Fibroblast of skin of left quadriceps (primary cell): ENCODE measurements at regions not wholly inside any gene's neighbourhood (a gene's known extent, or its start where the extent isn't known, plus 50 kb on each side); places are given as distances from the start of the nearest gene placed in this dataset.
"Not testable (repeated sequence)": the region's sequence is repeated elsewhere in the genome, so short reads cannot be mapped to it uniquely, and the experiment has no call there.

Experiments
- DNase-seq, 2 experiments: peaks; one replicate each; pipeline ENCODE4 v3.0.0-alpha.2; 2013; ENCODE audit warnings: low read depth in 2 of 2

GRCh38 chr17:11182430-11182829, 58.6 kb upstream of the SHISA6 start:
- DNase-seq, result no peak

GRCh38 chr17:11178581-11178980, 62.4 kb upstream of the SHISA6 start:
- DNase-seq, result no peak

GRCh38 chr17:11177340-11177739, 63.7 kb upstream of the SHISA6 start:
- DNase-seq, result no peak

- DNase-seq, result no peak
Measured at GRCh38 chr17:11176549-11176948, 64.5 kb upstream of the SHISA6 start.

- no peak for DNase-seq
Measured at GRCh38 chr17:11170881-11171280, 70.1 kb upstream of the SHISA6 start.

- DNase-seq, result no peak
Measured at GRCh38 chr17:11151818-11152425, 89.1 kb upstream of the SHISA6 start.

- not testable (repeated sequence) for DNase-seq
Measured at GRCh38 chr17:11150906-11151511, 90.0 kb upstream of the SHISA6 start.

GRCh38 chr17:11144358-11145233, 96.4 kb upstream of the SHISA6 start:
- DNase-seq, result peak; percentile 2 to 8

- no peak for DNase-seq
Measured at GRCh38 chr17:11142231-11142630, 98.8 kb upstream of the SHISA6 start.

- no peak for DNase-seq
Measured at GRCh38 chr17:11140501-11140900, 100.5 kb upstream of the SHISA6 start.

- no peak for DNase-seq
Measured at GRCh38 chr17:11140043-11140442, 101.0 kb upstream of the SHISA6 start.

- DNase-seq, result no peak
Measured at GRCh38 chr17:11138023-11138422, 103.0 kb upstream of the SHISA6 start.

- no peak for DNase-seq
Measured at GRCh38 chr17:11135819-11136218, 105.2 kb upstream of the SHISA6 start.

GRCh38 chr17:11130367-11130766, 110.6 kb upstream of the SHISA6 start:
- DNase-seq, result no peak

- DNase-seq, result no peak
Measured at GRCh38 chr17:11122908-11123307, 118.1 kb upstream of the SHISA6 start.

GRCh38 chr17:11121341-11121985, 119.5 kb upstream of the SHISA6 start:
- DNase-seq, result no peak

GRCh38 chr17:11109106-11109505, 131.9 kb upstream of the SHISA6 start:
- DNase-seq, result no peak

GRCh38 chr17:11105141-11105540, 135.9 kb upstream of the SHISA6 start:
- DNase-seq, result no peak

- no peak for DNase-seq
Measured at GRCh38 chr17:11097121-11097520, 143.9 kb upstream of the SHISA6 start.

GRCh38 chr17:11094331-11094730, 146.7 kb upstream of the SHISA6 start:
- DNase-seq, result no peak

GRCh38 chr17:11086646-11087340, 154.2 kb upstream of the SHISA6 start:
- no peak for DNase-seq

- DNase-seq, result no peak
Measured at GRCh38 chr17:11082559-11082958, 158.5 kb upstream of the SHISA6 start.
